DND-41 (cell line): ENCODE measurements at regions not wholly inside any gene's neighbourhood (a gene's known extent, or its start where the extent isn't known, plus 50 kb on each side); places are given as distances from the start of the nearest gene placed in this dataset.

Experiments used
- CTCF ChIP-seq: IDR thresholded peaks from 2 replicates; pipeline ENCODE4 v1.5.1; 2012; ENCODE audit warnings: borderline replicate concordance, low read length, moderate library complexity, mild to moderate bottlenecking; ENCODE audit not compliant: poor library complexity, severe bottlenecking; ENCODE audit errors: extremely low read depth
- EZH2 ChIP-seq: IDR thresholded peaks from 3 replicates; pipeline ENCODE4 v1.6.1; 2012; ENCODE audit warnings: borderline replicate concordance, low read depth, mild to moderate bottlenecking, moderate library complexity, low read length, inconsistent platforms; ENCODE audit not compliant: severe bottlenecking

- TF ChIP-seq CTCF, result no peak
- no peak for TF ChIP-seq EZH2
Observed at GRCh38 chr11:116579857-116580727, 192.7 kb downstream of the BUD13 start.
